SK-N-SH treated with all-trans-retinoic acid at 6 μM for 48 hours (cell line): ENCODE measurements at regions not wholly inside any gene's neighbourhood (a gene's known extent, or its start where the extent isn't known, plus 50 kb on each side); places are given as distances from the start of the nearest gene placed in this dataset.

Experiments used
- ATAC-seq: fragments of 200-7000 bp; cut with Tn5 transposase; 3 replicates; pipeline ENCODE4 v1.9.1; 2020; ENCODE audit warnings: mild to moderate bottlenecking, moderate library complexity
- ARNTL ChIP-seq: fragments of 450-650 bp; formaldehyde crosslinking; IDR thresholded peaks from 2 replicates; pipeline ENCODE4 v1.5.0; 2020; ENCODE audit warnings: low read depth, mild to moderate bottlenecking, moderate library complexity, borderline replicate concordance
- BACH2 ChIP-seq: fragments of 250-450 bp; sonication (Bioruptor Pico); IDR thresholded peaks from 2 replicates; pipeline ENCODE4 v1.9.0; 2021; ENCODE audit warnings: mild to moderate bottlenecking, borderline replicate concordance
- CSDC2 ChIP-seq: fragments of 250-450 bp; sonication (Bioruptor Pico); IDR thresholded peaks from 2 replicates; pipeline ENCODE4 v1.5.0; 2020; ENCODE audit warnings: mild to moderate bottlenecking, moderate library complexity
- ESRRG ChIP-seq: fragments of 250-450 bp; sonication (Bioruptor Pico); IDR thresholded peaks from 2 replicates; pipeline ENCODE4 v1.6.1; 2021; ENCODE audit warnings: mild to moderate bottlenecking
- ISL1 ChIP-seq: fragments of 250-450 bp; sonication (Bioruptor Pico); IDR thresholded peaks from 2 replicates; pipeline ENCODE4 v2.1.2; 2022; ENCODE audit warnings: mild to moderate bottlenecking, moderate library complexity
- OSR1 ChIP-seq: fragments of 250-450 bp; sonication (Bioruptor Pico); IDR thresholded peaks from 2 replicates; pipeline ENCODE4 v1.8.0; 2022; ENCODE audit warnings: moderate library complexity, mild to moderate bottlenecking, inconsistent platforms
- RARB ChIP-seq: fragments of 250-450 bp; sonication (Bioruptor Pico); IDR thresholded peaks from 2 replicates; pipeline ENCODE4 v1.8.0; 2021; ENCODE audit warnings: mild to moderate bottlenecking, moderate library complexity
- TCF4 ChIP-seq: fragments of 250-450 bp; sonication (Bioruptor Pico); IDR thresholded peaks from 2 replicates; pipeline ENCODE4 v1.8.0; 2021; ENCODE audit warnings: mild to moderate bottlenecking, moderate library complexity, borderline replicate concordance
- TOX ChIP-seq: fragments of 250-450 bp; sonication (Bioruptor Pico); IDR thresholded peaks from 2 replicates; pipeline ENCODE4 v1.8.0; 2021; ENCODE audit warnings: mild to moderate bottlenecking, moderate library complexity, borderline replicate concordance
- ZC3H10 ChIP-seq: fragments of 250-450 bp; sonication (Bioruptor Pico); IDR thresholded peaks from 2 replicates; pipeline ENCODE4 v1.5.1; 2021; ENCODE audit warnings: mild to moderate bottlenecking, moderate library complexity
- ZFP3 ChIP-seq: fragments of 250-450 bp; sonication (Bioruptor Pico); IDR thresholded peaks from 2 replicates; pipeline ENCODE4 v1.5.0; 2020; ENCODE audit warnings: mild to moderate bottlenecking, moderate library complexity
- ZFP30 ChIP-seq: fragments of 450-650 bp; formaldehyde crosslinking; IDR thresholded peaks from 2 replicates; pipeline ENCODE4 v1.5.0; 2022; ENCODE audit warnings: mild to moderate bottlenecking, moderate library complexity
- ZNF565 ChIP-seq: fragments of 450-650 bp; formaldehyde crosslinking; conservative IDR thresholded peaks from 2 replicates; pipeline ENCODE4 v1.5.0; 2020; ENCODE audit warnings: low read depth, mild to moderate bottlenecking, moderate library complexity
- ZNF70 ChIP-seq: fragments of 450-650 bp; formaldehyde crosslinking; IDR thresholded peaks from 2 replicates; pipeline ENCODE4 v1.5.0; 2020; ENCODE audit warnings: mild to moderate bottlenecking, moderate library complexity
- ZNF8 ChIP-seq: fragments of 450-650 bp; formaldehyde crosslinking; IDR thresholded peaks from 2 replicates; pipeline ENCODE4 v1.5.0; 2020; ENCODE audit warnings: mild to moderate bottlenecking, moderate library complexity
- TF ChIP-seq, protein P1 (sequence below): fragments of 250-450 bp; sonication (Bioruptor Pico); IDR thresholded peaks from 2 replicates; pipeline ENCODE4 v1.5.1; 2021; ENCODE audit warnings: mild to moderate bottlenecking, moderate library complexity
- TF ChIP-seq, protein P2 (sequence below): fragments of 250-450 bp; sonication (Bioruptor Pico); IDR thresholded peaks from 2 replicates; pipeline ENCODE4 v1.5.1; 2020; ENCODE audit warnings: low read depth, mild to moderate bottlenecking, moderate library complexity
- TF ChIP-seq, protein P3 (sequence below): fragments of 250-450 bp; sonication (Bioruptor Pico); IDR thresholded peaks from 2 replicates; pipeline ENCODE4 v1.8.0; 2020; ENCODE audit warnings: mild to moderate bottlenecking, moderate library complexity, borderline replicate concordance
- TF ChIP-seq, protein P4 (sequence below): fragments of 250-450 bp; sonication (Bioruptor Pico); IDR thresholded peaks from 2 replicates; pipeline ENCODE4 v1.5.0; 2020; ENCODE audit warnings: mild to moderate bottlenecking, moderate library complexity
- TF ChIP-seq, protein P5 (sequence below): fragments of 250-450 bp; sonication (Bioruptor Pico); IDR thresholded peaks from 2 replicates; pipeline ENCODE4 v1.8.0; 2021; ENCODE audit warnings: low read depth, mild to moderate bottlenecking, moderate library complexity, borderline replicate concordance

DNA sequence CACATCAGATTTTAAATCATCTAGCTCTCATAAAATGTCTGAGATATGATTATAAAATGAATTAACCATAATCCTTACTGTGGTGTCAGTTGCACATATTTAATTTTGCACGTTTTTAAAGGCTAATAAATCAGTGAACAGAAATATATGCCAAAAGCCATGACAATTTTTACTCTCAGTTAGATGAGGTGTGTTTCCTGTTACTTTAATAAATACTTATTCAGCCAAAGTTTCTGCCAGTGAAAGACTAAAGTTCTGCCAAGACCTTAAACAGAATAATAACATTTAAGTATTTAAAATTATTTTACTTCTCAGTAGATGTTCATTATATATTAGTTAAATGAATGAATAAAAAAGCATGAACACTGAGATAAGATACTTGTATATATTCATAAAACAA lies 1150.1 kb downstream of the NAALADL2 start:
- no peak for ATAC-seq
- TF ChIP-seq OSR1 (CRISPR knock-in tag) (no peak), CSDC2 (CRISPR knock-in tag) (no peak), ZFP3 (CRISPR knock-in tag) (no peak), ARNTL (CRISPR knock-in tag) (no peak), TOX (CRISPR knock-in tag) (no peak), ESRRG (no peak), RARB (CRISPR knock-in tag) (no peak), ZNF70 (no peak), ZFP30 (CRISPR knock-in tag) (no peak), TCF4 (CRISPR knock-in tag) (no peak), ZNF8 (CRISPR knock-in tag) (no peak), BACH2 (CRISPR knock-in tag) (no peak), ZNF565 (no peak), ZC3H10 (CRISPR knock-in tag) (no peak)
- TF ChIP-seq, protein P1, sequence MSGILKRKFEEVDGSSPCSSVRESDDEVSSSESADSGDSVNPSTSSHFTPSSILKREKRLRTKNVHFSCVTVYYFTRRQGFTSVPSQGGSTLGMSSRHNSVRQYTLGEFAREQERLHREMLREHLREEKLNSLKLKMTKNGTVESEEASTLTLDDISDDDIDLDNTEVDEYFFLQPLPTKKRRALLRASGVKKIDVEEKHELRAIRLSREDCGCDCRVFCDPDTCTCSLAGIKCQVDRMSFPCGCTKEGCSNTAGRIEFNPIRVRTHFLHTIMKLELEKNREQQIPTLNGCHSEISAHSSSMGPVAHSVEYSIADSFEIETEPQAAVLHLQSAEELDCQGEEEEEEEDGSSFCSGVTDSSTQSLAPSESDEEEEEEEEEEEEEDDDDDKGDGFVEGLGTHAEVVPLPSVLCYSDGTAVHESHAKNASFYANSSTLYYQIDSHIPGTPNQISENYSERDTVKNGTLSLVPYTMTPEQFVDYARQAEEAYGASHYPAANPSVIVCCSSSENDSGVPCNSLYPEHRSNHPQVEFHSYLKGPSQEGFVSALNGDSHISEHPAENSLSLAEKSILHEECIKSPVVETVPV, result no peak
- TF ChIP-seq, protein P2, sequence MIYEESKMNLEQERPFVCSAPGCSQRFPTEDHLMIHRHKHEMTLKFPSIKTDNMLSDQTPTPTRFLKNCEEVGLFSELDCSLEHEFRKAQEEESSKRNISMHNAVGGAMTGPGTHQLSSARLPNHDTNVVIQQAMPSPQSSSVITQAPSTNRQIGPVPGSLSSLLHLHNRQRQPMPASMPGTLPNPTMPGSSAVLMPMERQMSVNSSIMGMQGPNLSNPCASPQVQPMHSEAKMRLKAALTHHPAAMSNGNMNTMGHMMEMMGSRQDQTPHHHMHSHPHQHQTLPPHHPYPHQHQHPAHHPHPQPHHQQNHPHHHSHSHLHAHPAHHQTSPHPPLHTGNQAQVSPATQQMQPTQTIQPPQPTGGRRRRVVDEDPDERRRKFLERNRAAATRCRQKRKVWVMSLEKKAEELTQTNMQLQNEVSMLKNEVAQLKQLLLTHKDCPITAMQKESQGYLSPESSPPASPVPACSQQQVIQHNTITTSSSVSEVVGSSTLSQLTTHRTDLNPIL, result no peak
- TF ChIP-seq, protein P3, sequence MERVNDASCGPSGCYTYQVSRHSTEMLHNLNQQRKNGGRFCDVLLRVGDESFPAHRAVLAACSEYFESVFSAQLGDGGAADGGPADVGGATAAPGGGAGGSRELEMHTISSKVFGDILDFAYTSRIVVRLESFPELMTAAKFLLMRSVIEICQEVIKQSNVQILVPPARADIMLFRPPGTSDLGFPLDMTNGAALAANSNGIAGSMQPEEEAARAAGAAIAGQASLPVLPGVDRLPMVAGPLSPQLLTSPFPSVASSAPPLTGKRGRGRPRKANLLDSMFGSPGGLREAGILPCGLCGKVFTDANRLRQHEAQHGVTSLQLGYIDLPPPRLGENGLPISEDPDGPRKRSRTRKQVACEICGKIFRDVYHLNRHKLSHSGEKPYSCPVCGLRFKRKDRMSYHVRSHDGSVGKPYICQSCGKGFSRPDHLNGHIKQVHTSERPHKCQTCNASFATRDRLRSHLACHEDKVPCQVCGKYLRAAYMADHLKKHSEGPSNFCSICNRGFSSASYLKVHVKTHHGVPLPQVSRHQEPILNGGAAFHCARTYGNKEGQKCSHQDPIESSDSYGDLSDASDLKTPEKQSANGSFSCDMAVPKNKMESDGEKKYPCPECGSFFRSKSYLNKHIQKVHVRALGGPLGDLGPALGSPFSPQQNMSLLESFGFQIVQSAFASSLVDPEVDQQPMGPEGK (CRISPR knock-in tag), result no peak
- TF ChIP-seq, protein P4, sequence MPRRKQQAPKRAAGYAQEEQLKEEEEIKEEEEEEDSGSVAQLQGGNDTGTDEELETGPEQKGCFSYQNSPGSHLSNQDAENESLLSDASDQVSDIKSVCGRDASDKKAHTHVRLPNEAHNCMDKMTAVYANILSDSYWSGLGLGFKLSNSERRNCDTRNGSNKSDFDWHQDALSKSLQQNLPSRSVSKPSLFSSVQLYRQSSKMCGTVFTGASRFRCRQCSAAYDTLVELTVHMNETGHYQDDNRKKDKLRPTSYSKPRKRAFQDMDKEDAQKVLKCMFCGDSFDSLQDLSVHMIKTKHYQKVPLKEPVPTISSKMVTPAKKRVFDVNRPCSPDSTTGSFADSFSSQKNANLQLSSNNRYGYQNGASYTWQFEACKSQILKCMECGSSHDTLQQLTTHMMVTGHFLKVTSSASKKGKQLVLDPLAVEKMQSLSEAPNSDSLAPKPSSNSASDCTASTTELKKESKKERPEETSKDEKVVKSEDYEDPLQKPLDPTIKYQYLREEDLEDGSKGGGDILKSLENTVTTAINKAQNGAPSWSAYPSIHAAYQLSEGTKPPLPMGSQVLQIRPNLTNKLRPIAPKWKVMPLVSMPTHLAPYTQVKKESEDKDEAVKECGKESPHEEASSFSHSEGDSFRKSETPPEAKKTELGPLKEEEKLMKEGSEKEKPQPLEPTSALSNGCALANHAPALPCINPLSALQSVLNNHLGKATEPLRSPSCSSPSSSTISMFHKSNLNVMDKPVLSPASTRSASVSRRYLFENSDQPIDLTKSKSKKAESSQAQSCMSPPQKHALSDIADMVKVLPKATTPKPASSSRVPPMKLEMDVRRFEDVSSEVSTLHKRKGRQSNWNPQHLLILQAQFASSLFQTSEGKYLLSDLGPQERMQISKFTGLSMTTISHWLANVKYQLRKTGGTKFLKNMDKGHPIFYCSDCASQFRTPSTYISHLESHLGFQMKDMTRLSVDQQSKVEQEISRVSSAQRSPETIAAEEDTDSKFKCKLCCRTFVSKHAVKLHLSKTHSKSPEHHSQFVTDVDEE, result no peak
- TF ChIP-seq, protein P5, sequence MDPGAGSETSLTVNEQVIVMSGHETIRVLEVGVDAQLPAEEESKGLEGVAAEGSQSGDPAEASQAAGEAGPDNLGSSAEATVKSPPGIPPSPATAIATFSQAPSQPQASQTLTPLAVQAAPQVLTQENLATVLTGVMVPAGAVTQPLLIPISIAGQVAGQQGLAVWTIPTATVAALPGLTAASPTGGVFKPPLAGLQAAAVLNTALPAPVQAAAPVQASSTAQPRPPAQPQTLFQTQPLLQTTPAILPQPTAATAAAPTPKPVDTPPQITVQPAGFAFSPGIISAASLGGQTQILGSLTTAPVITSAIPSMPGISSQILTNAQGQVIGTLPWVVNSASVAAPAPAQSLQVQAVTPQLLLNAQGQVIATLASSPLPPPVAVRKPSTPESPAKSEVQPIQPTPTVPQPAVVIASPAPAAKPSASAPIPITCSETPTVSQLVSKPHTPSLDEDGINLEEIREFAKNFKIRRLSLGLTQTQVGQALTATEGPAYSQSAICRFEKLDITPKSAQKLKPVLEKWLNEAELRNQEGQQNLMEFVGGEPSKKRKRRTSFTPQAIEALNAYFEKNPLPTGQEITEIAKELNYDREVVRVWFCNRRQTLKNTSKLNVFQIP (CRISPR knock-in tag), result no peak

DNA sequence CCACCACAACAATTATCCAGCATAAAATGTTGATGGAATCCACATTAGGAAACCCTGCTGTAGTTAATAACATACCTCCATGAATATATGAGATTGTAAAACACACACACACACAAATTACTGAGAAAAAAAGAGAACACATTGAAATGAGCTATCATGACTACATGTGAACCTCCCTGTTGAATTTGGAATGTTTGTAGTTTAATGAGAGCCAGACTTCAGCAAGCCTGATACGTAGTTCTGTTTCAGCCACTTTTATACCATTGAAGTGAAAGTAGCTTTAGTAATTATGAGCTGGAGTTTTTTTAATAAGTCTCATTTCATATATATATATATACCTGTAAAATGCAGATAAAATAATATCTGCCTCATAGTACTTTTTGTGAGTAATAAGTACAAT lies 1146.4 kb downstream of the NAALADL2 start:
- TF ChIP-seq, protein P5 (CRISPR knock-in tag), result no peak
- TF ChIP-seq ARNTL (CRISPR knock-in tag) (no peak), ZFP3 (CRISPR knock-in tag) (no peak), ISL1 (CRISPR knock-in tag) (no peak), OSR1 (CRISPR knock-in tag) (no peak), BACH2 (CRISPR knock-in tag) (no peak), TOX (CRISPR knock-in tag) (no peak), ZNF8 (CRISPR knock-in tag) (no peak)
- TF ChIP-seq, protein P1, result no peak

More for the DNA sequence above, 1146.4 kb downstream of the NAALADL2 start:
- ATAC-seq, result no peak
